ENCODE measurements at regions not wholly inside any gene's neighbourhood (a gene's known extent, or its start where the extent isn't known, plus 50 kb on each side); places are given as distances from the start of the nearest gene placed in this dataset.

DNA sequence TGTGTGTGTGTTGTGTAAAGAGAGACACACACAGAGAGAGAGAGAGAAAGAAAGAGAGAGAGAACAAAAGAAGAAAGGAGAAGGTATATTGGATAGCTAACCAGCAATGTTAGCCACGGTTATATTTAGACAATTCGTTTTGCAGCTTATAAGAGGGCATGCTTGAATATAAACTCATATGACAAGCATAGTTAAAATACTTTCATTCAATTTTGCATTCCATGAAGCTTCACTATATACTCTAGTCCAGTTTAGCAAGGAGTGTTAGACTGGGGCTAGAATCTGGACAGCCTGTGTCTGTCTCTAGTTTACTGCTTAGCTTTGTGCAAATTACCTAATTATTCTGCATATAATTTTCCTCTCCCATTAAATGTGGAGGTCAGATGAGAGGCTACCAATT is 525.9 kb upstream of the ZFP42 start:
- no peak overlapping the region for H3K4me3 ChIP-seq (ENCODE audit: insufficient read length, low read depth)
- H3K36me3 ChIP-seq (ENCODE audit: insufficient read depth, insufficient read length, low read length), result no peaks in the 10 kb centered on the region
- no peaks in the 10 kb centered on the region for H3K27me3 ChIP-seq (ENCODE audit: insufficient read depth, insufficient read length)
- H3K9ac ChIP-seq (ENCODE audit: insufficient read length, low read depth), result no peak overlapping the region
- no peaks in the 10 kb centered on the region for H3K9me3 ChIP-seq (ENCODE audit: insufficient read depth, low read length)
- no peaks in the 10 kb centered on the region for H3K4me1 ChIP-seq (ENCODE audit: insufficient read depth, insufficient read length)
- DNase-seq (ENCODE audit: low read depth, low spot score), result no peak
- TF ChIP-seq ZNF274 (IDR thresholded peaks at IDR 0.05; ENCODE audit: low read depth, low read length) (no peak), YY1 (IDR thresholded peaks at IDR 0.05; ENCODE audit: insufficient read depth, insufficient read length) (no peak), SUZ12 (IDR thresholded peaks at IDR 0.05; ENCODE audit: extremely low read depth, insufficient read depth, insufficient read length) (no peak)

DNA sequence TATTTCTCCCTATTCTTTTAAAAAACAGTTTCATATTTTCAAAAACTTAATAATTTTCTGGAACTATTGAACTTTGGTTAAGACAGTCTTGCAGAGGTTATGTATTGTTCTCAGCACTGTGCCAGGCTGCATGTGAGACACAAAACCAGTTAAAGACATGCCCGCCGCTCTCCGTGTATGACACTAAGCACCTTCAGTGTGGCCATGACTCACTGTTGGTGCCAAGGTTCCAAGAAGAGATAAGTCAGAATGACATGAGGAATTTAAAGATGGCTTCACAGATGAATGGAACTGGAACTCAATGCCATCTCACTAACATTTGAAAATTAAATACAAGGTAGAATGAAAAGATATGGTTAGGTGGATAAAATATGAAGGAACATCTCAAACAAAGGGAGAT is 525.5 kb upstream of the ZFP42 start:
- Histone ChIP-seq H3K36me3 (ENCODE audit: insufficient read depth, insufficient read length, low read length) (no peaks in the 10 kb centered on the region), H3K27me3 (ENCODE audit: insufficient read depth, insufficient read length) (no peaks in the 10 kb centered on the region), H3K9me3 (ENCODE audit: insufficient read depth, low read length) (no peaks in the 10 kb centered on the region), H3K4me3 (ENCODE audit: insufficient read length, low read depth) (no peak overlapping the region), H3K4me1 (ENCODE audit: insufficient read depth, insufficient read length) (no peaks in the 10 kb centered on the region), H3K9ac (ENCODE audit: insufficient read length, low read depth) (no peak overlapping the region)
- no peak for TF ChIP-seq ZNF274 (IDR thresholded peaks at IDR 0.05; ENCODE audit: low read depth, low read length)
- no peak for TF ChIP-seq YY1 (IDR thresholded peaks at IDR 0.05; ENCODE audit: insufficient read depth, insufficient read length)
- DNase-seq (ENCODE audit: low read depth, low spot score), result no peak

DNA sequence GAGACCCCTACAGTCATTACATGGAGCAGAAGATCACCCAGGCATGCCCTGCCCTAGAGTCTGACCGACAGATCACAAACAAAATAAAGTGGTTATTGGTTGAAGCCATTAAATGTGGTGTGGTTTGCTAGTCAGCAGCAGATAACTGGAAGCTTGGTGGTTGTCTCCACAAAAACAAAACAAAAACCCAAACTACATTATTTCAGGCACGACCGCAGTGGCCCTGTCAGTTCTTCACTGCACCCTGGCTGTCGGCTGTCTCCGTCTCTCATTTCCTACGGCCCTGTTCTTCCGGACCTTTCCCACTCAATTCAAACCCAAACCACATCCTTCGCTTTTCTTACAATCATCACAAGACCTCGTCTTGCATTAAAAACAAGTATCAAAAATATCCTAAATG is 521.3 kb upstream of the ZFP42 start:
- TF ChIP-seq ZNF274 (IDR thresholded peaks at IDR 0.05; ENCODE audit: low read depth, low read length) (no peak), SUZ12 (IDR thresholded peaks at IDR 0.05; ENCODE audit: extremely low read depth, insufficient read depth, insufficient read length) (no peak), YY1 (IDR thresholded peaks at IDR 0.05; ENCODE audit: insufficient read depth, insufficient read length) (no peak)
- Histone ChIP-seq H3K4me1 (ENCODE audit: insufficient read depth, insufficient read length) (no peaks in the 10 kb centered on the region), H3K36me3 (ENCODE audit: insufficient read depth, insufficient read length, low read length) (no peaks in the 10 kb centered on the region), H3K27me3 (ENCODE audit: insufficient read depth, insufficient read length) (no peaks in the 10 kb centered on the region), H3K9me3 (ENCODE audit: insufficient read depth, low read length) (no peaks in the 10 kb centered on the region), H3K9ac (ENCODE audit: insufficient read length, low read depth) (no peak overlapping the region), H3K4me3 (ENCODE audit: insufficient read length, low read depth) (no peak overlapping the region)
- DNase-seq (ENCODE audit: low read depth, low spot score), result no peak

DNA sequence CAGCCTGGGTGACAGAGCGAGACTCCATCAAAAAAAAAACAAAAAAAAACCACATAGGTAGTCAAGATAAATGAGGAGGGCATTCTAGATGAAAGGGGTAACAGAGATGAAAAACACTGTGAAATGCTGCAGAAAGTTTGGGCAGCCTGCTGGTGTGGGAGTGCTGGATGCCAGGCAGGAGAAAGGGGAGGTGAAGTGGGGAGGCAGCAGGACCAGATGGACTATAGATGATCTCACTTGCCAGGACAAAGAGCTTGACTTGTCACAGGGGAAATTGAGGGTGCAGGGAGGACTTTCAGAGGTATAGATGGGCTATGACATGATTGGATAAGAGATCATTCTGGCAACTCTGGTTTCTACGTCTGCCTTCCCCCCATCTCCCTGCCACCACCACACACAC is 519.7 kb upstream of the ZFP42 start:
- Histone ChIP-seq H3K27me3 (ENCODE audit: insufficient read depth, insufficient read length) (no peaks in the 10 kb centered on the region), H3K9ac (ENCODE audit: insufficient read length, low read depth) (no peak overlapping the region), H3K36me3 (ENCODE audit: insufficient read depth, insufficient read length, low read length) (no peaks in the 10 kb centered on the region), H3K9me3 (ENCODE audit: insufficient read depth, low read length) (no peaks in the 10 kb centered on the region), H3K4me3 (ENCODE audit: insufficient read length, low read depth) (no peak overlapping the region), H3K4me1 (ENCODE audit: insufficient read depth, insufficient read length) (no peaks in the 10 kb centered on the region)
- no peak for TF ChIP-seq SUZ12 (IDR thresholded peaks at IDR 0.05; ENCODE audit: extremely low read depth, insufficient read depth, insufficient read length)
- no peak for TF ChIP-seq YY1 (IDR thresholded peaks at IDR 0.05; ENCODE audit: insufficient read depth, insufficient read length)
- no peak for TF ChIP-seq ZNF274 (IDR thresholded peaks at IDR 0.05; ENCODE audit: low read depth, low read length)
- no peak for DNase-seq (ENCODE audit: low read depth, low spot score)

DNA sequence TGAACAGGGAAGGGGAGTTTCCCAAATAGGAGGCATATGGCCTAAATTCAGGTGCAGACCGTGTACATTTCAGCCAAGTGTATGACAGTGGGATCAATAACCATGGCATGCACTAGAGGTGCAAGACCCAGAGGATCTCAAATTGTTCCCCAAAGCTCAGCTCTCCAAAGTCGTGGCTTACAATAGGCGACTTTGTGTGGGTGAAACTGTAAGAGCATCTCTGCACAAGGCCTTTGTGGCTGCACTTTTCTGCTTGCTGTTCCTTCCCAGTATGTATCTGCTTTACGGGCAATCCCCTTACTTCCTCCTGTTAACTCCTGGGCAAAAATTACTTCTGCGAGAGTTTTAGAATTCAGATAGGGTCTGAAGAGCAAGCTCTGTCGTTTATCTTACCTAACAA is 518.3 kb upstream of the ZFP42 start:
- Histone ChIP-seq H3K9ac (ENCODE audit: insufficient read length, low read depth) (no peak overlapping the region), H3K4me3 (ENCODE audit: insufficient read length, low read depth) (no peak overlapping the region), H3K27me3 (ENCODE audit: insufficient read depth, insufficient read length) (no peaks in the 10 kb centered on the region), H3K9me3 (ENCODE audit: insufficient read depth, low read length) (no peaks in the 10 kb centered on the region), H3K4me1 (ENCODE audit: insufficient read depth, insufficient read length) (no peaks in the 10 kb centered on the region), H3K36me3 (ENCODE audit: insufficient read depth, insufficient read length, low read length) (no peaks in the 10 kb centered on the region)
- no peak for TF ChIP-seq ZNF274 (IDR thresholded peaks at IDR 0.05; ENCODE audit: low read depth, low read length)
- no peak for TF ChIP-seq SUZ12 (IDR thresholded peaks at IDR 0.05; ENCODE audit: extremely low read depth, insufficient read depth, insufficient read length)
- no peak for TF ChIP-seq YY1 (IDR thresholded peaks at IDR 0.05; ENCODE audit: insufficient read depth, insufficient read length)
- no peak for DNase-seq (ENCODE audit: low read depth, low spot score)

DNA sequence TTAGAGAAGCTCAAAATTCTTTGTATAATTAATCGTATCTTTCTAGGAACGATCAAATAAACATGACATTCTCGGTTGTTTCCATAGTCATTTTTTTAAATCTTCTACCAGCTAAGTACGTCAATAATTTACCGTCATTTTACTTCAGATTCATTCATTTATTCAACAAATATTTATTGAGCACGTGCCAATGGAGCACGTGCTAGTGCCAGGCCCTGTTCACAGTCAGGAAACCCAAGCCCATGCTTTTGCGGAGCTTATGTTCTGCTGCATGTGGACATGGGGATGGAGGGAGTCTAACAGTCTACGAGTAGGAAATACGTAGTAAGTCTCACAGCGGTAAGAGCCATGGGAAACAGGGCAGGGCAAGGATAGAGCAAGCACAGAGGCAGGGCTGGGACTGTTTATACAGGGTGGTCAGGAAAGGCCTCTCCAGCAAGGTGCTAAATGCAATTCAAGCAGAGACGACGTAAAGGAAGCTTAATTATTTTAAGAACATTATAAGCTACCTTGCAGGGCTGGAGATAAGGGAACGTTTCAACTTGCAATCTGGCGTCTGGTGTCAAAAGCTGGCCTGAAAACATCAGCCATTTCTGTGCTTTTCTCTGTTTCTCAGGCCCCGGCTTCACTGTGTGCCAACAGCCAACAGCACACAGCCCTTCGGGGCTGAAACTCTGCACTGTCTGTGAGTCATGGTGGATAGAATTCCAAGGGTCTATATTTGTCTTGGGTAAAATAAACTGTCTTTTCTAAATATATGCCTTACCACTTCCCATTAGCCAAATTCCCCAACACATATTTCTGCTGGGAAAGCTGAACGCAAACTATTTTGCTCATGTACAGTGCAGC is 517.1 kb upstream of the ZFP42 start:
- Histone ChIP-seq H3K9me3 (ENCODE audit: insufficient read depth, low read length) (no peaks in the 10 kb centered on the region), H3K36me3 (ENCODE audit: insufficient read depth, insufficient read length, low read length) (no peaks in the 10 kb centered on the region), H3K4me3 (ENCODE audit: insufficient read length, low read depth) (no peak overlapping the region), H3K27me3 (ENCODE audit: insufficient read depth, insufficient read length) (no peaks in the 10 kb centered on the region), H3K4me1 (ENCODE audit: insufficient read depth, insufficient read length) (no peaks in the 10 kb centered on the region), H3K9ac (ENCODE audit: insufficient read length, low read depth) (no peak overlapping the region)
- no peak for TF ChIP-seq ZNF274 (IDR thresholded peaks at IDR 0.05; ENCODE audit: low read depth, low read length)
- TF ChIP-seq SUZ12 (IDR thresholded peaks at IDR 0.05; ENCODE audit: extremely low read depth, insufficient read depth, insufficient read length), result no peak
- TF ChIP-seq YY1 (IDR thresholded peaks at IDR 0.05; ENCODE audit: insufficient read depth, insufficient read length), result no peak
- DNase-seq (ENCODE audit: low read depth, low spot score), result no peak

DNA sequence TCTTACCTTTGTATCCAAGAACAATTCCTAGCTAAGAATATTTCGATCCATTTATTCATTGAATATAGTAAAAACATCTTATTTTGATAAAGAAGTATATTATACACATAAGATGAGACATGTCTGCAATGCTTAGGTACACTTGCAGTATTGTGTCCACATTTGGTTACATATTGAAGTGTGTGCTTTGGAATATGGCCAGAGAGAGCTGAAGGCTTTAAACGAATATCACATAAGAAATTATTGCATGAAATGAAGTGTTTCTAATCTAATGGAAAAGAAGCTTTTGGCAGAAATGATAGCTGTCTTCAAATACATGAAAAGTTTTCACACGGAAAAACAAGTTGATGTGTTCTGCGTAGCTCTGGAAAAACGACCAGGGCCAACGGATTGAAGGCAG is 516.1 kb upstream of the ZFP42 start:
- TF ChIP-seq ZNF274 (IDR thresholded peaks at IDR 0.05; ENCODE audit: low read depth, low read length) (no peak), SUZ12 (IDR thresholded peaks at IDR 0.05; ENCODE audit: extremely low read depth, insufficient read depth, insufficient read length) (no peak), YY1 (IDR thresholded peaks at IDR 0.05; ENCODE audit: insufficient read depth, insufficient read length) (no peak)
- H3K27me3 ChIP-seq (ENCODE audit: insufficient read depth, insufficient read length), result no peaks in the 10 kb centered on the region

More for the DNA sequence above, 516.1 kb upstream of the ZFP42 start:
- DNase-seq (ENCODE audit: low read depth, low spot score), result no peak
- H3K36me3 ChIP-seq (ENCODE audit: insufficient read depth, insufficient read length, low read length), result no peaks in the 10 kb centered on the region
- H3K4me3 ChIP-seq (ENCODE audit: insufficient read length, low read depth), result no peak overlapping the region
- no peaks in the 10 kb centered on the region for H3K4me1 ChIP-seq (ENCODE audit: insufficient read depth, insufficient read length)
- H3K9ac ChIP-seq (ENCODE audit: insufficient read length, low read depth), result no peak overlapping the region
- H3K9me3 ChIP-seq (ENCODE audit: insufficient read depth, low read length), result no peaks in the 10 kb centered on the region

All from NT2/D1 (cell line).